BJ (cell line): ENCODE measurements at regions not wholly inside any gene's neighbourhood (a gene's known extent, or its start where the extent isn't known, plus 50 kb on each side); places are given as distances from the start of the nearest gene placed in this dataset.

Source experiments
- CTCF ChIA-PET: fragments of 350-600 bp; formaldehyde crosslinking; extraction: SDS; loops from one replicate; lab custom pipeline; 2021; ENCODE audit warnings: antibody characterized with exemption, inconsistent platforms; lab: Yijun Ruan, JAX
- POLR2A ChIA-PET: fragments of 300-600 bp; sonication (Branson Sonifier 250); formaldehyde crosslinking; extraction: SDS; loops from one replicate; lab custom pipeline; 2021; ENCODE audit warnings: antibody characterized with exemption; lab: Charles Lee
- DNase-seq: peaks from one replicate; pipeline ENCODE4 v3.0.0-alpha.2; 2011; ENCODE audit warnings: low read depth
- H3K27me3 ChIP-seq: 2 replicates; pipeline ENCODE4 v1.6.0; 2011; ENCODE audit warnings: low read length; ENCODE audit not compliant: control insufficient read depth, insufficient read depth
- H3K36me3 ChIP-seq: 2 replicates; pipeline ENCODE4 v1.5.1; 2011; ENCODE audit warnings: low read length; ENCODE audit not compliant: control insufficient read depth, insufficient read depth
- H3K4me3 ChIP-seq: 2 replicates; pipeline ENCODE4 v1.5.1; 2011; ENCODE audit warnings: low read depth, mild to moderate bottlenecking, control low read depth, low read length
- CTCF ChIP-seq: IDR thresholded peaks from 2 replicates; pipeline ENCODE4 v1.5.1; 2011; ENCODE audit warnings: low read depth, mild to moderate bottlenecking, control low read depth, inconsistent platforms, low read length, moderate library complexity; ENCODE audit not compliant: insufficient read depth

GRCh38 chr9:31733166-31733565 lies 651.3 kb upstream of the ACO1 start:
- H3K4me3 ChIP-seq = no peak overlapping the region
- no peak for TF ChIP-seq CTCF
- CTCF ChIA-PET = interaction anchor here (2.0 kb wide), 1 partner anchor 13 kb away, joined by 5 read pairs; no protein-coding TSS in a partner anchor
- no peaks in the 10 kb centered on the region for H3K27me3 ChIP-seq
- DNase-seq = no peak
- POLR2A ChIA-PET = no interaction called here
- H3K36me3 ChIP-seq = no peaks in the 10 kb centered on the region

- TF ChIP-seq CTCF = no peak
- POLR2A ChIA-PET = no interaction called here
These were observed 647.8 kb upstream of the ACO1 start for GRCh38 chr9:31736581-31737179.

GRCh38 chr9:31740705-31741104 lies 643.7 kb upstream of the ACO1 start:
- DNase-seq = no peak
- TF ChIP-seq CTCF = no peak
- Histone ChIP-seq H3K4me3 (no peak overlapping the region), H3K27me3 (no peaks in the 10 kb centered on the region), H3K36me3 (no peaks in the 10 kb centered on the region)
- CTCF ChIA-PET = no interaction called here
- POLR2A ChIA-PET = no interaction called here

More at GRCh38 chr9:31736581-31737179, 647.8 kb upstream of the ACO1 start:
- no peak for DNase-seq
- Histone ChIP-seq H3K36me3 (no peaks in the 10 kb centered on the region), H3K27me3 (no peaks in the 10 kb centered on the region), H3K4me3 (no peak overlapping the region)
- CTCF ChIA-PET = no interaction called here

- H3K27me3 ChIP-seq = no peaks in the 10 kb centered on the region
- ChIA-PET CTCF (no interaction called here), POLR2A (no interaction called here)
- no peak overlapping the region for H3K4me3 ChIP-seq
- no peak for DNase-seq
- no peaks in the 10 kb centered on the region for H3K36me3 ChIP-seq
- no peak for TF ChIP-seq CTCF
These were observed 639.9 kb upstream of the ACO1 start for GRCh38 chr9:31744589-31744988.

GRCh38 chr9:31745468-31745867 lies 639.0 kb upstream of the ACO1 start:
- DNase-seq = no peak
- Histone ChIP-seq H3K4me3 (no peak overlapping the region), H3K36me3 (no peaks in the 10 kb centered on the region), H3K27me3 (no peaks in the 10 kb centered on the region)
- TF ChIP-seq CTCF = no peak
- ChIA-PET POLR2A (no interaction called here), CTCF (interaction anchor here (1.7 kb wide), 1 partner anchor 12 kb away, joined by 5 read pairs; no protein-coding TSS in a partner anchor)
